Endodermal cell (in vitro differentiated cells): ENCODE measurements at regions not wholly inside any gene's neighbourhood (a gene's known extent, or its start where the extent isn't known, plus 50 kb on each side); places are given as distances from the start of the nearest gene placed in this dataset.

Experiments used
- DNase-seq: peaks from one replicate; pipeline ENCODE4 v3.0.0-alpha.2; 2017
- H3K27ac ChIP-seq: 2 replicates; pipeline ENCODE4 v1.5.1; 2013; ENCODE audit warnings: mild to moderate bottlenecking, low read depth, low read length, moderate library complexity
- H3K27me3 ChIP-seq: 2 replicates; pipeline ENCODE4 v1.6.1; 2013; ENCODE audit warnings: mild to moderate bottlenecking, low read length, moderate library complexity; ENCODE audit not compliant: insufficient read depth, control insufficient read depth, poor library complexity, severe bottlenecking
- H3K36me3 ChIP-seq: 2 replicates; pipeline ENCODE4 v1.7.0; 2013; ENCODE audit warnings: mild to moderate bottlenecking, low read length, moderate library complexity; ENCODE audit not compliant: control insufficient read depth, insufficient read depth
- H3K4me1 ChIP-seq: one replicate; pipeline ENCODE4 v1.7.0; 2013; ENCODE audit warnings: low read length; ENCODE audit not compliant: control insufficient read depth, insufficient read depth
- H3K4me3 ChIP-seq: 2 replicates; pipeline ENCODE4 v1.5.1; 2013; ENCODE audit warnings: mild to moderate bottlenecking, low read length, moderate library complexity
- H3K9ac ChIP-seq: 2 replicates; pipeline ENCODE4 v1.6.1; 2013; ENCODE audit warnings: mild to moderate bottlenecking, low read length, moderate library complexity; ENCODE audit not compliant: poor library complexity, severe bottlenecking; ENCODE audit errors: extremely low read depth
- H3K9me3 ChIP-seq: 2 replicates; pipeline ENCODE4 v1.6.1; 2013; ENCODE audit warnings: mild to moderate bottlenecking, low read length, moderate library complexity; ENCODE audit not compliant: control insufficient read depth
- H3K27ac Mint-ChIP-seq: 2 replicates; pipeline ENCODE4 v1.8.0; 2020; ENCODE audit warnings: mixed read lengths
- H3K27me3 Mint-ChIP-seq: 2 replicates; pipeline ENCODE4 v1.8.0; 2021; ENCODE audit warnings: mild to moderate bottlenecking, mixed read lengths; ENCODE audit not compliant: insufficient read depth
- H3K36me3 Mint-ChIP-seq: 2 replicates; pipeline ENCODE4 v1.8.0; 2020; ENCODE audit warnings: low read depth, mixed read lengths
- H3K4me1 Mint-ChIP-seq: 2 replicates; pipeline ENCODE4 v1.8.0; 2020; ENCODE audit warnings: mixed read lengths
- H3K4me3 Mint-ChIP-seq: 2 replicates; pipeline ENCODE4 v1.8.0; 2020; ENCODE audit warnings: mild to moderate bottlenecking, moderate library complexity, mixed read lengths
- H3K9me3 Mint-ChIP-seq: 2 replicates; pipeline ENCODE4 v1.8.0; 2020; ENCODE audit warnings: mild to moderate bottlenecking, mixed read lengths
- CTCF ChIP-seq: fragments of 200-600 bp; sonication (generic); conservative IDR thresholded peaks from 2 replicates; pipeline ENCODE4 v1.5.0; 2021; ENCODE audit warnings: antibody characterized with exemption, mild to moderate bottlenecking
- WGBS, 2 experiments: methylation state at CpG; one replicate each; pipeline versions ENCODE4 v1.1.5 to v1.1.7; 2013; ENCODE audit warnings: missing lambda C conversion rate in 2 of 2, mixed read lengths in 1 of 2; ENCODE audit not compliant: insufficient coverage in 1 of 2, insufficient read length in 1 of 2; 5-methylcytosine and 5-hydroxymethylcytosine counted together

GRCh38 chr13:64674126-64674525 lies 2556.0 kb downstream of the PCDH9 start:
- no peaks in the 10 kb centered on the region for H3K4me1 ChIP-seq
- H3K4me1 Mint-ChIP-seq: no peaks in the 10 kb centered on the region
- no peak overlapping the region for H3K27ac Mint-ChIP-seq
- H3K9me3 Mint-ChIP-seq: peaks cover 2% of the 10 kb centered on the region
- H3K36me3 Mint-ChIP-seq: no peaks in the 10 kb centered on the region
- H3K9me3 ChIP-seq: no peaks in the 10 kb centered on the region
- no peak overlapping the region for H3K27ac ChIP-seq
- no peaks in the 10 kb centered on the region for H3K27me3 Mint-ChIP-seq
- no peaks in the 10 kb centered on the region for H3K36me3 ChIP-seq
- no peak for TF ChIP-seq CTCF
- DNase-seq: no peak
- H3K27me3 ChIP-seq: no peaks in the 10 kb centered on the region
- WGBS, 2 experiments: 92 to 100% methylated on average over 1 to 2 of the region's 2 CpGs
- no peak overlapping the region for H3K4me3 Mint-ChIP-seq
- H3K9ac ChIP-seq: no peak overlapping the region
- no peak overlapping the region for H3K4me3 ChIP-seq

- Histone ChIP-seq H3K4me3 (no peak overlapping the region), H3K4me1 (no peaks in the 10 kb centered on the region), H3K27me3 (no peaks in the 10 kb centered on the region), H3K36me3 (no peaks in the 10 kb centered on the region), H3K9ac (no peak overlapping the region), H3K27ac (no peak overlapping the region), H3K9me3 (no peaks in the 10 kb centered on the region)
- no peak overlapping the region for H3K4me3 Mint-ChIP-seq
- H3K27ac Mint-ChIP-seq: no peak overlapping the region
- no peaks in the 10 kb centered on the region for H3K36me3 Mint-ChIP-seq
- DNase-seq: no peak
- no peak for TF ChIP-seq CTCF
- H3K9me3 Mint-ChIP-seq: peaks cover 2% of the 10 kb centered on the region
- WGBS, 2 experiments: 90 to 93% methylated on average over 1 to 2 of the region's 2 CpGs
- no peaks in the 10 kb centered on the region for H3K27me3 Mint-ChIP-seq
- H3K4me1 Mint-ChIP-seq: no peaks in the 10 kb centered on the region
These were observed 2557.4 kb downstream of the PCDH9 start for GRCh38 chr13:64672751-64673150.

- WGBS, 2 experiments: 95% methylated on average over 6 to 7 of the region's 7 CpGs
- H3K36me3 ChIP-seq: no peaks in the 10 kb centered on the region
- no peak overlapping the region for H3K4me3 Mint-ChIP-seq
- H3K4me1 Mint-ChIP-seq: no peaks in the 10 kb centered on the region
- H3K27me3 Mint-ChIP-seq: no peaks in the 10 kb centered on the region
- H3K9ac ChIP-seq: no peak overlapping the region
- H3K4me3 ChIP-seq: no peak overlapping the region
- TF ChIP-seq CTCF: no peak
- no peaks in the 10 kb centered on the region for H3K9me3 Mint-ChIP-seq
- H3K36me3 Mint-ChIP-seq: no peaks in the 10 kb centered on the region
- no peak for DNase-seq
- no peak overlapping the region for H3K27ac ChIP-seq
- peaks cover 13% of the 10 kb centered on the region for H3K9me3 ChIP-seq
- H3K27me3 ChIP-seq: no peaks in the 10 kb centered on the region
- no peaks in the 10 kb centered on the region for H3K4me1 ChIP-seq
- H3K27ac Mint-ChIP-seq: no peak overlapping the region
These were observed 2567.1 kb downstream of the PCDH9 start for GRCh38 chr13:64662887-64663593.
